Neuronal stem cell (in vitro differentiated cells): ENCODE measurements at regions not wholly inside any gene's neighbourhood (a gene's known extent, or its start where the extent isn't known, plus 50 kb on each side); places are given as distances from the start of the nearest gene placed in this dataset.

Source experiments
- DNase-seq: peaks from one replicate; pipeline ENCODE4 v3.0.0-alpha.2; 2013; ENCODE audit warnings: low spot score
- H2AFZ ChIP-seq: one replicate; pipeline ENCODE4 v1.6.1; 2013; ENCODE audit warnings: mild to moderate bottlenecking, low read length, inconsistent platforms
- H2AK5ac ChIP-seq: 2 replicates; pipeline ENCODE4 v1.6.1; 2013; ENCODE audit warnings: low read depth, mild to moderate bottlenecking, inconsistent platforms, low read length, moderate library complexity, mixed read lengths
- H2BK120ac ChIP-seq: 2 replicates; pipeline ENCODE4 v1.6.1; 2013; ENCODE audit warnings: low read depth, mild to moderate bottlenecking, inconsistent platforms, low read length, moderate library complexity, mixed read lengths
- H2BK12ac ChIP-seq: one replicate; pipeline ENCODE4 v1.6.1; 2013; ENCODE audit warnings: low read length, inconsistent platforms
- H2BK15ac ChIP-seq: 2 replicates; pipeline ENCODE4 v1.6.1; 2013; ENCODE audit warnings: mild to moderate bottlenecking, low read length, inconsistent platforms, mixed read lengths
- H2BK5ac ChIP-seq: one replicate; pipeline ENCODE4 v1.6.1; 2013; ENCODE audit warnings: inconsistent platforms, mild to moderate bottlenecking, low read length, moderate library complexity
- H3K14ac ChIP-seq: one replicate; pipeline ENCODE4 v1.6.1; 2013; ENCODE audit warnings: low read length, inconsistent platforms
- H3K18ac ChIP-seq: 2 replicates; pipeline ENCODE4 v1.6.1; 2013; ENCODE audit warnings: low read length, inconsistent platforms
- H3K23ac ChIP-seq: 2 replicates; pipeline ENCODE4 v1.6.1; 2013; ENCODE audit warnings: low read depth, mild to moderate bottlenecking, mixed read lengths, low read length, inconsistent platforms; ENCODE audit not compliant: poor library complexity
- H3K27ac ChIP-seq: replicated peaks from 3 replicates; pipeline ENCODE4 v1.5.1; 2013; ENCODE audit warnings: low read length, inconsistent platforms
- H3K27me3 ChIP-seq, 3 experiments: 2 replicates each; pipeline ENCODE4 v1.6.1; 2013; ENCODE audit warnings: low read length in 3 of 3, mild to moderate bottlenecking in 2 of 3, inconsistent platforms in 1 of 3, low read depth in 1 of 3, mixed read lengths in 1 of 3, moderate library complexity in 1 of 3; ENCODE audit not compliant: control insufficient read depth in 3 of 3, insufficient read depth in 3 of 3
- H3K36me3 ChIP-seq, 2 donors: replicated peaks in 1 of 2; 2 replicates each; pipeline ENCODE4 v1.6.1; 2013; ENCODE audit warnings: low read length in 2 of 2; ENCODE audit not compliant: control insufficient read depth in 2 of 2, insufficient read depth in 2 of 2
- H3K4ac ChIP-seq: 2 replicates; pipeline ENCODE4 v1.6.1; 2013; ENCODE audit warnings: inconsistent platforms, mild to moderate bottlenecking, low read length, moderate library complexity
- H3K4me1 ChIP-seq, 2 donors: 1 replicate in 1 of 2; 2 replicates in 1 of 2; pipeline ENCODE4 v1.6.1; 2013; ENCODE audit warnings: low read length in 2 of 2, low read depth in 1 of 2; ENCODE audit not compliant: control insufficient read depth in 2 of 2, insufficient read depth in 1 of 2
- H3K4me2 ChIP-seq: one replicate; pipeline ENCODE4 v1.6.1; 2013; ENCODE audit warnings: mild to moderate bottlenecking, low read length, inconsistent platforms; ENCODE audit not compliant: insufficient read depth, poor library complexity, severe bottlenecking
- H3K4me3 ChIP-seq, 2 donors: 2 replicates each; pipeline ENCODE4 v1.5.1; 2013; ENCODE audit warnings: low read length in 2 of 2, mild to moderate bottlenecking in 2 of 2, inconsistent platforms in 1 of 2, moderate library complexity in 1 of 2
- H3K79me1 ChIP-seq: one replicate; pipeline ENCODE4 v1.6.1; 2013; ENCODE audit warnings: low read depth, mild to moderate bottlenecking, inconsistent platforms, low read length, moderate library complexity
- H3K9ac ChIP-seq: one replicate; pipeline ENCODE4 v1.6.1; 2013; ENCODE audit warnings: mild to moderate bottlenecking, low read depth, low read length, inconsistent platforms; ENCODE audit not compliant: poor library complexity
- H3K9me3 ChIP-seq, 2 donors: replicated peaks in 1 of 2; 2 replicates each; pipeline versions ENCODE3 to v1.6.1; 2013; ENCODE audit warnings: low read length in 2 of 2, mild to moderate bottlenecking in 2 of 2, inconsistent platforms in 1 of 2, low read depth in 1 of 2, mixed read lengths in 1 of 2, moderate library complexity in 1 of 2; ENCODE audit not compliant: control insufficient read depth in 2 of 2, insufficient read depth in 1 of 2
- H4K8ac ChIP-seq: one replicate; pipeline ENCODE4 v1.6.1; 2013; ENCODE audit warnings: low read depth, mild to moderate bottlenecking, inconsistent platforms, low read length, moderate library complexity
- H4K91ac ChIP-seq: one replicate; pipeline ENCODE4 v1.6.1; 2013; ENCODE audit warnings: low read length, low read depth, mild to moderate bottlenecking, inconsistent platforms; ENCODE audit not compliant: poor library complexity
- WGBS, 2 donors: extraction: QIAGEN DNeasy Blood & Tissue Kit; methylation state at CpG; one replicate each; pipeline ENCODE4 v1.1.7; 2013; ENCODE audit warnings: missing lambda C conversion rate in 2 of 2, mixed read lengths in 1 of 2; ENCODE audit not compliant: insufficient read length in 2 of 2, insufficient replicate concordance in 1 of 2; ENCODE audit errors: extremely low coverage in 2 of 2; 5-methylcytosine and 5-hydroxymethylcytosine counted together

- no peak overlapping the region for H2BK120ac ChIP-seq
- H2BK15ac ChIP-seq = no peak overlapping the region
- H3K9me3 ChIP-seq = no peaks in the 10 kb centered on the region
- no peak overlapping the region for H2BK5ac ChIP-seq
- no peak overlapping the region for H4K8ac ChIP-seq
- no peak overlapping the region for H3K27ac ChIP-seq
- H3K4me3 ChIP-seq = no peak overlapping the region
- H3K4me2 ChIP-seq = no peak overlapping the region
- no peak overlapping the region for H2BK12ac ChIP-seq
- no peak overlapping the region for H2AFZ ChIP-seq
- no peak overlapping the region for H3K4ac ChIP-seq
- H3K27me3 ChIP-seq = no peaks in the 10 kb centered on the region
- DNase-seq = no peak
- no peaks in the 10 kb centered on the region for H3K4me1 ChIP-seq
- no peaks in the 10 kb centered on the region for H3K36me3 ChIP-seq
- H3K18ac ChIP-seq = no peak overlapping the region
- no CpG with 5 or more reads among the region's 2 CpGs for WGBS, 2 donors
- no peak overlapping the region for H4K91ac ChIP-seq
- no peak overlapping the region for H3K23ac ChIP-seq
- H3K79me1 ChIP-seq = no peaks in the 10 kb centered on the region
- H3K14ac ChIP-seq = no peak overlapping the region
- no peak overlapping the region for H3K9ac ChIP-seq
- no peak overlapping the region for H2AK5ac ChIP-seq
Measured at GRCh38 chr20:12502443-12502842, 506.3 kb upstream of the SPTLC3 start.

GRCh38 chr20:12504779-12505178 lies 504.0 kb upstream of the SPTLC3 start:
- H3K4me1 ChIP-seq = no peaks in the 10 kb centered on the region

GRCh38 chr20:12511499-12511898 lies 497.3 kb upstream of the SPTLC3 start:
- no peaks in the 10 kb centered on the region for H3K9me3 ChIP-seq
- no peaks in the 10 kb centered on the region for H3K27me3 ChIP-seq
- H3K18ac ChIP-seq = no peak overlapping the region
- H3K4me1 ChIP-seq = peaks cover 0 to 3% of the 10 kb centered on the region in 2 donors
- H2BK120ac ChIP-seq = no peak overlapping the region
- H4K91ac ChIP-seq = no peak overlapping the region
- no peak overlapping the region for H2AFZ ChIP-seq
- H2BK15ac ChIP-seq = no peak overlapping the region
- no peaks in the 10 kb centered on the region for H3K79me1 ChIP-seq
- H3K4me3 ChIP-seq = no peak overlapping the region
- WGBS, 2 donors = no CpG with 5 or more reads among the region's 3 CpGs
- no peak overlapping the region for H3K23ac ChIP-seq
- no peak overlapping the region for H3K4ac ChIP-seq
- H2BK5ac ChIP-seq = no peak overlapping the region
- H2AK5ac ChIP-seq = no peak overlapping the region
- H3K27ac ChIP-seq = no peak overlapping the region
- no peak for DNase-seq
- H3K14ac ChIP-seq = no peak overlapping the region
- no peaks in the 10 kb centered on the region for H3K36me3 ChIP-seq
- H3K9ac ChIP-seq = no peak overlapping the region
- no peak overlapping the region for H3K4me2 ChIP-seq
- no peak overlapping the region for H2BK12ac ChIP-seq
- no peak overlapping the region for H4K8ac ChIP-seq

More at GRCh38 chr20:12504779-12505178, 504.0 kb upstream of the SPTLC3 start:
- no CpG with 5 or more reads among the region's 1 CpG for WGBS, 2 donors
- Histone ChIP-seq H2AFZ (no peak overlapping the region), H2BK5ac (no peak overlapping the region), H2BK12ac (no peak overlapping the region), H3K27me3 (no peaks in the 10 kb centered on the region), H2BK120ac (no peak overlapping the region), H2AK5ac (no peak overlapping the region), H3K36me3 (no peaks in the 10 kb centered on the region), H2BK15ac (no peak overlapping the region), H3K4me3 (no peak overlapping the region), H3K9me3 (no peaks in the 10 kb centered on the region), H4K91ac (no peak overlapping the region), H3K4me2 (no peak overlapping the region), H4K8ac (no peak overlapping the region), H3K18ac (no peak overlapping the region), H3K23ac (no peak overlapping the region), H3K14ac (no peak overlapping the region), H3K9ac (no peak overlapping the region), H3K79me1 (no peaks in the 10 kb centered on the region), H3K27ac (no peak overlapping the region), H3K4ac (no peak overlapping the region)
- no peak for DNase-seq

GRCh38 chr20:12512755-12513154 lies 496.0 kb upstream of the SPTLC3 start:
- no CpG with 5 or more reads among the region's 1 CpG for WGBS, 2 donors
- Histone ChIP-seq H3K4me1 (peaks cover 0 to 3% of the 10 kb centered on the region in 2 donors), H4K8ac (no peak overlapping the region), H3K4me3 (no peak overlapping the region), H4K91ac (no peak overlapping the region), H2BK12ac (no peak overlapping the region), H3K36me3 (no peaks in the 10 kb centered on the region), H3K27me3 (no peaks in the 10 kb centered on the region), H3K9me3 (no peaks in the 10 kb centered on the region), H3K27ac (no peak overlapping the region), H3K18ac (no peak overlapping the region), H2BK120ac (no peak overlapping the region), H3K14ac (no peak overlapping the region), H3K23ac (no peak overlapping the region), H3K4ac (no peak overlapping the region), H2AK5ac (no peak overlapping the region), H2BK5ac (no peak overlapping the region), H3K79me1 (no peaks in the 10 kb centered on the region), H2AFZ (no peak overlapping the region), H3K4me2 (no peak overlapping the region), H2BK15ac (no peak overlapping the region), H3K9ac (no peak overlapping the region)
- no peak for DNase-seq
